GM19468 (cell line): ENCODE measurements at regions not wholly inside any gene's neighbourhood (a gene's known extent, or its start where the extent isn't known, plus 50 kb on each side); places are given as distances from the start of the nearest gene placed in this dataset.
"Not testable (repeated sequence)": the region's sequence is repeated elsewhere in the genome, so short reads cannot be mapped to it uniquely, and the experiment has no call there.

ENCODE experiments used
- ATAC-seq: cut with Tn5 transposase; IDR thresholded peaks from one replicate; pipeline ENCODE4 v1.9.1; 2021; ENCODE audit warnings: mild to moderate bottlenecking, moderate library complexity, moderate number of reproducible peaks; ENCODE audit not compliant: unreplicated experiment; ENCODE audit errors: extremely low read depth

- not testable (repeated sequence) for ATAC-seq
These were observed 133.0 kb upstream of the PLGLB2 start for GRCh38 chr2:87614829-87615434.

- not testable (repeated sequence) for ATAC-seq
These were observed 128.8 kb upstream of the PLGLB2 start for GRCh38 chr2:87619121-87619520.

- ATAC-seq, result not testable (repeated sequence)
These were observed 126.7 kb upstream of the PLGLB2 start for GRCh38 chr2:87621139-87621538.

- ATAC-seq, result not testable (repeated sequence)
These were observed 125.2 kb upstream of the PLGLB2 start for GRCh38 chr2:87622720-87623119.

- ATAC-seq, result not testable (repeated sequence)
These were observed 118.1 kb upstream of the PLGLB2 start for GRCh38 chr2:87629491-87630458.

- ATAC-seq, result not testable (repeated sequence)
These were observed 117.0 kb upstream of the PLGLB2 start for GRCh38 chr2:87630892-87631291.

- not testable (repeated sequence) for ATAC-seq
These were observed 116.5 kb upstream of the PLGLB2 start for GRCh38 chr2:87631402-87631801.

- ATAC-seq, result not testable (repeated sequence)
These were observed 114.5 kb upstream of the PLGLB2 start for GRCh38 chr2:87633287-87633963.

- not testable (repeated sequence) for ATAC-seq
These were observed 113.8 kb upstream of the PLGLB2 start for GRCh38 chr2:87634106-87634505.

GRCh38 chr2:87634971-87635650 is 112.8 kb upstream of the PLGLB2 start:
- not testable (repeated sequence) for ATAC-seq

- ATAC-seq, result not testable (repeated sequence)
These were observed 111.6 kb upstream of the PLGLB2 start for GRCh38 chr2:87636246-87636645.

GRCh38 chr2:87636735-87637134 is 111.2 kb upstream of the PLGLB2 start:
- not testable (repeated sequence) for ATAC-seq

- not testable (repeated sequence) for ATAC-seq
These were observed 110.5 kb upstream of the PLGLB2 start for GRCh38 chr2:87637249-87637990.

GRCh38 chr2:87638114-87638807 is 109.6 kb upstream of the PLGLB2 start:
- not testable (repeated sequence) for ATAC-seq

GRCh38 chr2:87638872-87639271 is 109.0 kb upstream of the PLGLB2 start:
- ATAC-seq, result not testable (repeated sequence)

- ATAC-seq, result not testable (repeated sequence)
These were observed 108.0 kb upstream of the PLGLB2 start for GRCh38 chr2:87639801-87640440.

- ATAC-seq, result not testable (repeated sequence)
These were observed 106.8 kb upstream of the PLGLB2 start for GRCh38 chr2:87640961-87641563.

GRCh38 chr2:87643165-87643564 is 104.7 kb upstream of the PLGLB2 start:
- not testable (repeated sequence) for ATAC-seq
